ENCODE measurements at regions not wholly inside any gene's neighbourhood (a gene's known extent, or its start where the extent isn't known, plus 50 kb on each side); places are given as distances from the start of the nearest gene placed in this dataset.

DNA sequence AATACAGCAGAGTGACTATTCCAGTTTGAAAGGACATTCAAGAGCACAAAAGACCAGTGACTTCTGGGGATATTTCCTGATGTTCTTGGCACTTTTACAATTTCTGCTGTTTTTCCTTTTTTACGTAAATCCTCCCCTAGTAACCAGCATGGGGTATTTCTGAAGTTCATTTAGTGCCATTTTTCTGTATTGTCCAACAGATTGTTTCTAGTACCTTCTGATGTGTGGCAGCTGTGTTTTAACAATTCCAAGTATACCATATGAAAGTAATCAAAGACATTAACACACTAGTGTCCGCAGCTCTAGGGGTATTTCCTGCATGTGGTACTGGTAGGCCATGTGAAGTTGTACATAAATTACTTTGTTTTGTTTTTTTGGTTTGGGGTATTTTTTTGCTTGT, 53.0 kb upstream of the SMARCA2 start:
- no peak for DNase-seq (ENCODE audit: low read depth, low spot score)
- Histone ChIP-seq H3K36me3 (ENCODE audit: control insufficient read depth in 2 of 2, extremely low read depth in 1 of 2, insufficient read depth in 2 of 2, low read length in 2 of 2) (no peaks in the 10 kb centered on the region), H3K4me2 (ENCODE audit: control insufficient read depth, extremely low read depth, insufficient read depth, low read depth, low read length) (no peak overlapping the region), H3K27ac (ENCODE audit: control insufficient read depth, insufficient read depth, low read length) (no peak overlapping the region), H3K9me3 (ENCODE audit: control insufficient read depth, low read depth, low read length) (no peaks in the 10 kb centered on the region), H3K9me1 (ENCODE audit: control insufficient read depth, extremely low read depth, insufficient read depth, low read length) (no peaks in the 10 kb centered on the region), H3K9ac (ENCODE audit: control insufficient read depth, extremely low read depth, insufficient read depth, low read length) (no peak overlapping the region), H4K20me1 (ENCODE audit: control insufficient read depth, extremely low read depth, insufficient read depth, low read length) (no peaks in the 10 kb centered on the region), H3K4me1 (ENCODE audit: control insufficient read depth, extremely low read depth, insufficient read depth, low read length) (no peaks in the 10 kb centered on the region), H3K79me2 (ENCODE audit: control insufficient read depth, insufficient read depth, low read length) (no peaks in the 10 kb centered on the region), H3K4me3 (ENCODE audit: control insufficient read depth in 2 of 3, extremely low read depth in 1 of 3, insufficient read depth in 2 of 3, low read depth in 1 of 3, low read length in 3 of 3) (no peak overlapping the region), H2AFZ (ENCODE audit: control insufficient read depth, low read length) (no peak overlapping the region), H3K27me3 (ENCODE audit: control insufficient read depth, extremely low read depth, insufficient read depth, low read length) (no peaks in the 10 kb centered on the region)
- TF ChIP-seq, protein P1, sequence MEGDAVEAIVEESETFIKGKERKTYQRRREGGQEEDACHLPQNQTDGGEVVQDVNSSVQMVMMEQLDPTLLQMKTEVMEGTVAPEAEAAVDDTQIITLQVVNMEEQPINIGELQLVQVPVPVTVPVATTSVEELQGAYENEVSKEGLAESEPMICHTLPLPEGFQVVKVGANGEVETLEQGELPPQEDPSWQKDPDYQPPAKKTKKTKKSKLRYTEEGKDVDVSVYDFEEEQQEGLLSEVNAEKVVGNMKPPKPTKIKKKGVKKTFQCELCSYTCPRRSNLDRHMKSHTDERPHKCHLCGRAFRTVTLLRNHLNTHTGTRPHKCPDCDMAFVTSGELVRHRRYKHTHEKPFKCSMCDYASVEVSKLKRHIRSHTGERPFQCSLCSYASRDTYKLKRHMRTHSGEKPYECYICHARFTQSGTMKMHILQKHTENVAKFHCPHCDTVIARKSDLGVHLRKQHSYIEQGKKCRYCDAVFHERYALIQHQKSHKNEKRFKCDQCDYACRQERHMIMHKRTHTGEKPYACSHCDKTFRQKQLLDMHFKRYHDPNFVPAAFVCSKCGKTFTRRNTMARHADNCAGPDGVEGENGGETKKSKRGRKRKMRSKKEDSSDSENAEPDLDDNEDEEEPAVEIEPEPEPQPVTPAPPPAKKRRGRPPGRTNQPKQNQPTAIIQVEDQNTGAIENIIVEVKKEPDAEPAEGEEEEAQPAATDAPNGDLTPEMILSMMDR (optimal IDR thresholded peaks at IDR 0.05 in 1 of 3, IDR thresholded peaks at IDR 0.05 in 1 of 3, conservative IDR thresholded peaks at IDR 0.05 in 1 of 3; ENCODE audit: extremely low read depth in 1 of 3, insufficient read depth in 2 of 3, low read length in 3 of 3), result no peak
- no peak for TF ChIP-seq EZH2 (IDR thresholded peaks at IDR 0.05; ENCODE audit: low read length)
- no peak for FAIRE-seq
- dilution Hi-C loops (cut with MboI; ENCODE audit: extremely low pct_ligation_motif_present, low sequenced_read_pairs), result no loop called here

DNA sequence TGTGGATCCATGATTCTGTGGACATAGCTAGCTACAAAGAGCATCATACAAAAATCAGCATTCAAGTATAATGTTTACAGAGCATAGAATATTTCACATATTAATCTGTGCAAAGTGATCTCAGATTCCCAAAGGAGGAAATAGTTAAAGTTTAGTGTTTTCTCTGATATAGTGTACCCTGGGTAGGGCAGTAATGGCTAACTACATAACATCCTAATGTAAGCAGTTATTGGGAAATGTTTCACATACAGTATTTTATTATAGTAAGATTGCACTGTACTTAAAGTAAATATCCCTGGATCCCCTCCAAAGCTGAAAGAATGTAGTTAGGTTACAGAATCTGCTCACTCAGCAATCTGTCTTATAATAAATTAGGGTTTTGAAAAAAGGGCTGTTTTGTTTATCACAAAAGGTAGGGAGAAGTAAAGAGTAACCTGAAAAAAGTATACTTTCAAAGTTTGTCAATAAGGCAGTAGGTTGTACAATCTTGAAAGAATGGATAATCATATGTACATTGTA, 52.5 kb upstream of the SMARCA2 start:
- TF ChIP-seq, protein P1 (optimal IDR thresholded peaks at IDR 0.05 in 1 of 3, IDR thresholded peaks at IDR 0.05 in 1 of 3, conservative IDR thresholded peaks at IDR 0.05 in 1 of 3; ENCODE audit: extremely low read depth in 1 of 3, insufficient read depth in 2 of 3, low read length in 3 of 3), result no peak
- TF ChIP-seq EZH2 (IDR thresholded peaks at IDR 0.05; ENCODE audit: low read length), result no peak
- FAIRE-seq (no peak), DNase-seq (ENCODE audit: low read depth, low spot score) (no peak)
- H3K9me1 ChIP-seq (ENCODE audit: control insufficient read depth, extremely low read depth, insufficient read depth, low read length), result no peaks in the 10 kb centered on the region
- no peaks in the 10 kb centered on the region for H4K20me1 ChIP-seq (ENCODE audit: control insufficient read depth, extremely low read depth, insufficient read depth, low read length)
- no peak overlapping the region for H3K4me2 ChIP-seq (ENCODE audit: control insufficient read depth, extremely low read depth, insufficient read depth, low read depth, low read length)
- H3K36me3 ChIP-seq (ENCODE audit: control insufficient read depth in 2 of 2, extremely low read depth in 1 of 2, insufficient read depth in 2 of 2, low read length in 2 of 2), result no peaks in the 10 kb centered on the region
- H3K9me3 ChIP-seq (ENCODE audit: control insufficient read depth, low read depth, low read length), result no peaks in the 10 kb centered on the region
- H3K27me3 ChIP-seq (ENCODE audit: control insufficient read depth, extremely low read depth, insufficient read depth, low read length), result no peaks in the 10 kb centered on the region
- H3K79me2 ChIP-seq (ENCODE audit: control insufficient read depth, insufficient read depth, low read length), result no peaks in the 10 kb centered on the region
- no peak overlapping the region for H2AFZ ChIP-seq (ENCODE audit: control insufficient read depth, low read length)
- H3K9ac ChIP-seq (ENCODE audit: control insufficient read depth, extremely low read depth, insufficient read depth, low read length), result no peak overlapping the region
- no peaks in the 10 kb centered on the region for H3K4me1 ChIP-seq (ENCODE audit: control insufficient read depth, extremely low read depth, insufficient read depth, low read length)
- no peak overlapping the region for H3K4me3 ChIP-seq (ENCODE audit: control insufficient read depth in 2 of 3, extremely low read depth in 1 of 3, insufficient read depth in 2 of 3, low read depth in 1 of 3, low read length in 3 of 3)
- dilution Hi-C loops (cut with MboI; ENCODE audit: extremely low pct_ligation_motif_present, low sequenced_read_pairs), result no loop called here
- no peak overlapping the region for H3K27ac ChIP-seq (ENCODE audit: control insufficient read depth, insufficient read depth, low read length)
